Thyroid gland (tissue), 4 donors: ENCODE measurements at regions not wholly inside any gene's neighbourhood (a gene's known extent, or its start where the extent isn't known, plus 50 kb on each side); places are given as distances from the start of the nearest gene placed in this dataset.

Experiments
- CTCF ChIP-seq, 6 experiments: fragments of 200-600 bp in 3 of 6; fragments of 450-650 bp in 3 of 6; sonication (generic) in 3 of 6; IDR thresholded peaks; one replicate each; pipeline ENCODE4 v1.5.1; 2016 to 2019; ENCODE audit warnings: antibody characterized with exemption in 6 of 6, mild to moderate bottlenecking in 2 of 6, inconsistent platforms in 1 of 6, moderate library complexity in 1 of 6
- POLR2A ChIP-seq, 2 donors: fragments of 450-650 bp; IDR thresholded peaks; one replicate each; pipeline ENCODE4 v1.6.1; 2017; ENCODE audit warnings: antibody characterized with exemption in 2 of 2, mild to moderate bottlenecking in 2 of 2, moderate library complexity in 1 of 2

GRCh38 chr7:124651136-124651535, 114.5 kb downstream of the GPR37 start:
- TF ChIP-seq CTCF (IDR thresholded peaks at IDR 0.05), result no peak
- no peak for TF ChIP-seq POLR2A (IDR thresholded peaks at IDR 0.05)
